GM20000 (cell line): ENCODE measurements at regions not wholly inside any gene's neighbourhood (a gene's known extent, or its start where the extent isn't known, plus 50 kb on each side); places are given as distances from the start of the nearest gene placed in this dataset.

Experiments
- DNase-seq: peaks from one replicate; pipeline ENCODE4 v3.0.0; 2012; ENCODE audit warnings: low spot score
- TF ChIP-seq, protein P1 (sequence below): IDR thresholded peaks from 2 replicates; pipeline ENCODE4 v1.5.1; 2012; ENCODE audit warnings: mild to moderate bottlenecking, control low read depth; ENCODE audit errors: extremely low read depth, missing control alignments

DNA sequence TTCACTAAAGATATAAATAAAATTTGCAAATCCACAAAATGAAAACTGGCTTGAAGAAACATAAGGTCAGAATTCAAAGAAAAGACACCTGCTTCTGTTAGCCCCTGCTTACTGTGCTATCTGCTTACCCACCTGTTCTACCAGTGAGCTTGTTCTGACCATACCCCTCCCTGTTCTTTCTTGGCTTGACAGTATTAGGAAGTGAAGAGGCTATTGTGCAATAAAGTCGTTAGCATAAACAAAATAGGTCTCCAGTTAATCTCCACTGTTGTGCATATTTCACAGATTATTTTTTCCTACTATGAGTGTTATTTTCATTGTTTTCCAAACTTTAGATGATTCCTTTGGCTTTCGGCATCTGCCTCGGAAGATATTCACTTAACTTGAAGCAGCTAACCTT is 322.1 kb downstream of the CCDC85A start:
- DNase-seq, result no peak
- TF ChIP-seq, protein P1, sequence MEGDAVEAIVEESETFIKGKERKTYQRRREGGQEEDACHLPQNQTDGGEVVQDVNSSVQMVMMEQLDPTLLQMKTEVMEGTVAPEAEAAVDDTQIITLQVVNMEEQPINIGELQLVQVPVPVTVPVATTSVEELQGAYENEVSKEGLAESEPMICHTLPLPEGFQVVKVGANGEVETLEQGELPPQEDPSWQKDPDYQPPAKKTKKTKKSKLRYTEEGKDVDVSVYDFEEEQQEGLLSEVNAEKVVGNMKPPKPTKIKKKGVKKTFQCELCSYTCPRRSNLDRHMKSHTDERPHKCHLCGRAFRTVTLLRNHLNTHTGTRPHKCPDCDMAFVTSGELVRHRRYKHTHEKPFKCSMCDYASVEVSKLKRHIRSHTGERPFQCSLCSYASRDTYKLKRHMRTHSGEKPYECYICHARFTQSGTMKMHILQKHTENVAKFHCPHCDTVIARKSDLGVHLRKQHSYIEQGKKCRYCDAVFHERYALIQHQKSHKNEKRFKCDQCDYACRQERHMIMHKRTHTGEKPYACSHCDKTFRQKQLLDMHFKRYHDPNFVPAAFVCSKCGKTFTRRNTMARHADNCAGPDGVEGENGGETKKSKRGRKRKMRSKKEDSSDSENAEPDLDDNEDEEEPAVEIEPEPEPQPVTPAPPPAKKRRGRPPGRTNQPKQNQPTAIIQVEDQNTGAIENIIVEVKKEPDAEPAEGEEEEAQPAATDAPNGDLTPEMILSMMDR, result no peak

DNA sequence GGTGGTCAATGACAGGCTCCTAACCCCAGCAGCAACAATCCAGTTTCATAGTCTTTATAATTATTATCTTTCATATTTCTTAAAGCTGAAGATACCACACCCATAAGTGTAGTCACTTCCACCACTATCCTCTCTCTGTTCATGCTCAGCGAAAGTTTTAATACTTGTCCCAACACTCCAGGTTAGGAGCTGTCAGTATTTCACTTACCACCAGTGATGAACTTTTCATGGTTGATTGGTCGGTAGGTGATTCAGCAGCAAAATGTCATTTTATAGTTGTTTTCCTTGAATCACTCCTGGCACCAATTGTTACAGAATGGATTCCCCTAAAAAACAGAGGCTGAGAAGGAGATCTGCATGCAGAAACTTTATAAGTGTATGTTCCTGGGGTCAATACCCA is 324.9 kb downstream of the CCDC85A start:
- TF ChIP-seq, protein P1, result no peak
- no peak for DNase-seq

DNA sequence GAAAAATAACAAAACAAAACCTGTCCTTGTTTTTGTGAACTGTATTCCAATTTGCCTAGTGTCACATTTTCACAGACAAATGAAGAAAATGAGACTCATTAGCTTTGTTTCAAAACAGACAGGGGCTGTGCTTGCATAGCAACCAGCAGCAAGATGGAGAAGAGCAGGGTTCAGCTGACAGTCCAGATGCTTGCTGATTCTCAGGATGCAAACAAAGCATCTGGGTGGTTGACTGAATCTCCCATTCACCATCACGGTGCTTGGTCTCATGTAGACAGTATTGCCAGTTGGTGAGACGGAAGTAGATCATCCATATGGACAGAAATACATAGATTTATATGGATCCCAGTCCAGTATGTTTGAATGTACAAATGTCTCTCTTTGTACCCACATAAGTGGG is 326.8 kb downstream of the CCDC85A start:
- DNase-seq, result no peak
- TF ChIP-seq, protein P1, result no peak

DNA sequence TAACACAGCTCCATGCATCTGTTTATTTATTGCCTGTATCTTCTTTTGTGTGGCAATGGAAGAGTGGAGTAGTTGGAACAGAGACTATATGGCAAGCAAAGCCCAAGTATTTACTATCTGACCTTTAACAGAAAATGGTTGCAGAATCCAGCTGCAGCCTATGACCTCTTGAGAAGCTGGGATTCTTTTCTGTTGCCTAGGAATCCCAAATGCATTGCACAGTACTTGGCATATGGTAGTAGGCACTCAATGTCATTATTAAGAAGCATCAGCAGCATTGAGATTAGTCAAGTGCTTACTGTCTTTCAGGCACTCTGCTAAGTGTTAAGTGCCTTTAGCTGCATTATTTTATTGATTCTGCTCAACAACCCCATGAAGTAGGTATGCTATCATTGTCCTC is 331.6 kb downstream of the CCDC85A start:
- TF ChIP-seq, protein P1, result no peak
- DNase-seq, result no peak

DNA sequence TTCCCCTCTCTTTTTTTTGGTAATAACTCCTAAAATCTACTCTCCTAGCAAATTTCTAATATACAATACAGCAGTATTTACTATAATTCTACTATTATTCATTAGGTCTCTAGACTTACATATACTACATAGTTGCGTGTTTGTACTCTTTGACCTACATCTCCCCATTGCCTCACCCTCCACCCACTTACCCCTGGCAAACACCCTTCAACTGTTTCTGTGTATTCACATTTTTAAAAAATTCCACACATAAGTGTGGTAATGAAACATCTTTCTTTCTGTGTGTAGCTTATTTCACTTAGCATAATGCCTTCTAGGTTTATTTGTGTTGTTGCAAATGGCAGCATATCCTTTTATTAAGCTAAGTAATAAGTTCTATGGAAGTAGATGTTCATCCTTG is 336.0 kb downstream of the CCDC85A start:
- TF ChIP-seq, protein P1, result no peak
- DNase-seq, result no peak

DNA sequence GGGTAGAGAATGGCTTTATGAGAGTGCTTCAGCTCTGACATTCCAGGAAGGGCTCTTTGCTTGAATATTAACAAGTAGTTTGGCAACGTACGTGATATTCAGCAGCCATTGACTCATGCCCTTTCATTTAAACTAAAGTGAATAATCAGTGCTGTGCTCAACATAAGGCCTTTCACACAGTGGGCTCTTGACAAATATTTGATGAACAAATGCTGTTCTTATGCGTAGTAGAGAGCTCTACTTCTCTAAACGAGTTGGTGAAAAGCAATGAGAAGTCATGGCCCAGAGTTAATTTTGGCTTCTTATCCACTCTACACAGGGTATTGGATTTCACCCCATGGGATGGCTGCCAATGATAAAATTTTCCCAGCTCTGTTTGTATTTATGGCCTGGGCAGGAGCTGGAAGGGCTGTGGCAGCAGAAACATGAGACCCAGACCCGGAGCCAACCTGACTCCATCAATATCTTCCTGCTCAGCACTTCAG is 338.9 kb downstream of the CCDC85A start:
- DNase-seq, result no peak
- TF ChIP-seq, protein P1, result no peak

DNA sequence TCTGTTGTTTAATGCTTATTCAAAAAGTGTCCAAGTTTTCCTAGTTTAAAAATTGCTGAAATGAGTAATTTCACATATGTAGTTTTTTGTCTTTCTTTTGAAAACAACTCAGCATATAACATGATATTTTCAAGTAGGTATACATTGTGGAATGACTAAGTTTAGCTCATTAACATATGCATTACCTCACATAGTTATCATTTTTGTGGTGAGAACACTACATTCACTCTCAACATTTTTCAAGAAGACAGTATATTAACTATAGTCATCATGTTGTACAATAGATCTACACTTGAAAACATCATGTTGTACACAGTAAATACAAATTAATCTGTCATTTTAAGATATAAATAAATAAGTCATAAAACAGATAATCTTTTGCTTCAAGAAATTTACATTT is 340.0 kb downstream of the CCDC85A start:
- TF ChIP-seq, protein P1, result no peak
- no peak for DNase-seq
